Keratinocyte (primary cell): ENCODE measurements at regions not wholly inside any gene's neighbourhood (a gene's known extent, or its start where the extent isn't known, plus 50 kb on each side); places are given as distances from the start of the nearest gene placed in this dataset.

Experiments
- DNase-seq: peaks from one replicate; pipeline ENCODE4 v3.0.0-alpha.2; 2011; ENCODE audit warnings: low read depth, missing footprints, low spot score
- FAIRE-seq: peaks from 2 replicates; lab custom pipeline; 2011; peaks lifted over from hg19 to GRCh38; lab: Jason Lieb, UNC
- H2AFZ ChIP-seq: 2 replicates; pipeline ENCODE4 v1.6.0; 2012; ENCODE audit warnings: low read length, control low read depth, inconsistent platforms; ENCODE audit not compliant: control insufficient read depth
- H3K27ac ChIP-seq: 2 replicates; pipeline ENCODE4 v1.5.1; 2011; ENCODE audit warnings: low read length; ENCODE audit not compliant: control insufficient read depth, insufficient read depth
- H3K27me3 ChIP-seq: 3 replicates; pipeline ENCODE4 v1.6.0; 2011; ENCODE audit warnings: low read length; ENCODE audit not compliant: control insufficient read depth, insufficient read depth; ENCODE audit errors: extremely low read depth
- H3K36me3 ChIP-seq, 2 experiments: 2 replicates in 1 of 2; 3 replicates in 1 of 2; pipeline ENCODE4 v1.5.1; 2011; ENCODE audit warnings: low read length in 2 of 2, mild to moderate bottlenecking in 1 of 2; ENCODE audit not compliant: control insufficient read depth in 2 of 2, insufficient read depth in 2 of 2; ENCODE audit errors: extremely low read depth in 1 of 2
- H3K4me1 ChIP-seq: 3 replicates; pipeline ENCODE4 v1.5.1; 2011; ENCODE audit warnings: low read length; ENCODE audit not compliant: control insufficient read depth, insufficient read depth; ENCODE audit errors: extremely low read depth
- H3K4me2 ChIP-seq: 3 replicates; pipeline ENCODE4 v1.6.0; 2011; ENCODE audit warnings: low read depth, low read length; ENCODE audit not compliant: control insufficient read depth, insufficient read depth; ENCODE audit errors: extremely low read depth
- H3K4me3 ChIP-seq, 3 experiments: fragments of 200-600 bp in 1 of 3; sonication (generic) in 1 of 3; 2 replicates in 2 of 3; 3 replicates in 1 of 3; pipeline ENCODE4 v1.5.1; 2011 to 2016; ENCODE audit warnings: low read length in 3 of 3, mild to moderate bottlenecking in 3 of 3, control low read depth in 2 of 3, inconsistent platforms in 1 of 3, low read depth in 1 of 3, mixed read lengths in 1 of 3, mixed run types in 1 of 3, moderate library complexity in 1 of 3; ENCODE audit not compliant: control insufficient read depth in 2 of 3, insufficient read depth in 2 of 3; ENCODE audit errors: extremely low read depth in 1 of 3
- H3K79me2 ChIP-seq: 2 replicates; pipeline ENCODE4 v1.6.0; 2012; ENCODE audit warnings: low read length; ENCODE audit not compliant: control insufficient read depth, insufficient read depth
- H3K9ac ChIP-seq: 3 replicates; pipeline ENCODE4 v1.6.0; 2011; ENCODE audit warnings: low read length; ENCODE audit not compliant: control insufficient read depth, insufficient read depth; ENCODE audit errors: extremely low read depth
- H3K9me1 ChIP-seq: 3 replicates; pipeline ENCODE4 v1.6.0; 2011; ENCODE audit warnings: low read length; ENCODE audit not compliant: control insufficient read depth, insufficient read depth; ENCODE audit errors: extremely low read depth
- H3K9me3 ChIP-seq: 2 replicates; pipeline ENCODE4 v1.5.1; 2012; ENCODE audit warnings: low read depth, low read length; ENCODE audit not compliant: control insufficient read depth
- H4K20me1 ChIP-seq: 3 replicates; pipeline ENCODE4 v1.6.0; 2011; ENCODE audit warnings: low read length; ENCODE audit not compliant: control insufficient read depth, insufficient read depth; ENCODE audit errors: extremely low read depth
- EZH2 ChIP-seq: IDR thresholded peaks from one replicate; pipeline ENCODE4 v1.6.1; 2012; ENCODE audit warnings: inconsistent platforms, mild to moderate bottlenecking, low read length, moderate library complexity
- dilution Hi-C: fragments of 300-500 bp; cut with MboI; formaldehyde crosslinking; loops from one replicate; pipeline ENCODE4 v1.7.0; 2020; ENCODE audit warnings: low sequenced_read_pairs; ENCODE audit not compliant: extremely low pct_ligation_motif_present
- TF ChIP-seq, protein P1 (sequence below), 3 experiments: IDR thresholded peaks in 1 of 3; conservative IDR thresholded peaks in 1 of 3; optimal IDR thresholded peaks in 1 of 3; 2 replicates in 2 of 3; 3 replicates in 1 of 3; pipeline versions ENCODE3 to v1.5.1; 2011; ENCODE audit warnings: low read length in 3 of 3, mild to moderate bottlenecking in 3 of 3, moderate library complexity in 2 of 3, control low read depth in 1 of 3, inconsistent platforms in 1 of 3; ENCODE audit not compliant: insufficient read depth in 2 of 3; ENCODE audit errors: extremely low read depth in 1 of 3

GRCh38 chr15:59838900-59839299, 149.8 kb upstream of the BNIP2 start:
- FAIRE-seq (no peak), DNase-seq (no peak)
- TF ChIP-seq EZH2: no peak
- TF ChIP-seq, protein P1, sequence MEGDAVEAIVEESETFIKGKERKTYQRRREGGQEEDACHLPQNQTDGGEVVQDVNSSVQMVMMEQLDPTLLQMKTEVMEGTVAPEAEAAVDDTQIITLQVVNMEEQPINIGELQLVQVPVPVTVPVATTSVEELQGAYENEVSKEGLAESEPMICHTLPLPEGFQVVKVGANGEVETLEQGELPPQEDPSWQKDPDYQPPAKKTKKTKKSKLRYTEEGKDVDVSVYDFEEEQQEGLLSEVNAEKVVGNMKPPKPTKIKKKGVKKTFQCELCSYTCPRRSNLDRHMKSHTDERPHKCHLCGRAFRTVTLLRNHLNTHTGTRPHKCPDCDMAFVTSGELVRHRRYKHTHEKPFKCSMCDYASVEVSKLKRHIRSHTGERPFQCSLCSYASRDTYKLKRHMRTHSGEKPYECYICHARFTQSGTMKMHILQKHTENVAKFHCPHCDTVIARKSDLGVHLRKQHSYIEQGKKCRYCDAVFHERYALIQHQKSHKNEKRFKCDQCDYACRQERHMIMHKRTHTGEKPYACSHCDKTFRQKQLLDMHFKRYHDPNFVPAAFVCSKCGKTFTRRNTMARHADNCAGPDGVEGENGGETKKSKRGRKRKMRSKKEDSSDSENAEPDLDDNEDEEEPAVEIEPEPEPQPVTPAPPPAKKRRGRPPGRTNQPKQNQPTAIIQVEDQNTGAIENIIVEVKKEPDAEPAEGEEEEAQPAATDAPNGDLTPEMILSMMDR (optimal IDR thresholded peaks at IDR 0.05 in 1 of 3, IDR thresholded peaks at IDR 0.05 in 1 of 3, conservative IDR thresholded peaks at IDR 0.05 in 1 of 3; ENCODE audit: extremely low read depth in 1 of 3, insufficient read depth in 2 of 3, low read length in 3 of 3): no peak
- Histone ChIP-seq H2AFZ (no peak overlapping the region), H3K4me1 (no peaks in the 10 kb centered on the region), H3K9ac (no peak overlapping the region), H3K9me1 (no peaks in the 10 kb centered on the region), H3K4me3 (no peak overlapping the region), H3K27ac (no peak overlapping the region), H3K4me2 (no peak overlapping the region), H3K9me3 (no peaks in the 10 kb centered on the region), H4K20me1 (no peaks in the 10 kb centered on the region), H3K79me2 (no peaks in the 10 kb centered on the region), H3K27me3 (no peaks in the 10 kb centered on the region), H3K36me3 (no peaks in the 10 kb centered on the region)
- dilution Hi-C loops: no loop called here

- Histone ChIP-seq H3K36me3 (no peaks in the 10 kb centered on the region), H3K27ac (no peak overlapping the region), H3K79me2 (no peaks in the 10 kb centered on the region), H3K9ac (no peak overlapping the region), H3K4me3 (no peak overlapping the region), H3K9me3 (no peaks in the 10 kb centered on the region), H3K27me3 (no peaks in the 10 kb centered on the region), H3K4me1 (peaks cover 8% of the 10 kb centered on the region), H2AFZ (no peak overlapping the region), H4K20me1 (no peaks in the 10 kb centered on the region), H3K4me2 (no peak overlapping the region), H3K9me1 (no peaks in the 10 kb centered on the region)
- no peak for DNase-seq
- no peak for FAIRE-seq
- dilution Hi-C loops: no loop called here
- TF ChIP-seq, protein P1 (optimal IDR thresholded peaks at IDR 0.05 in 1 of 3, IDR thresholded peaks at IDR 0.05 in 1 of 3, conservative IDR thresholded peaks at IDR 0.05 in 1 of 3; ENCODE audit: extremely low read depth in 1 of 3, insufficient read depth in 2 of 3, low read length in 3 of 3): no peak
- TF ChIP-seq EZH2: no peak
Measured at GRCh38 chr15:59835776-59836175, 146.7 kb upstream of the BNIP2 start.
